HAP-1 (cell line): ENCODE measurements at regions not wholly inside any gene's neighbourhood (a gene's known extent, or its start where the extent isn't known, plus 50 kb on each side); places are given as distances from the start of the nearest gene placed in this dataset.

ENCODE experiments used
- DNase-seq, 2 experiments: peaks; one replicate each; pipeline ENCODE4 v3.0.0-alpha.2; 2016 to 2020; ENCODE audit warnings: low spot score in 2 of 2
- H3K27me3 ChIP-seq: fragments of 250-450 bp; sonication (Bioruptor Pico); 2 replicates; pipeline ENCODE4 v1.5.1; 2020; ENCODE audit warnings: low read depth, mild to moderate bottlenecking, moderate library complexity
- H3K36me3 ChIP-seq: fragments of 250-450 bp; sonication (Bioruptor Pico); replicated peaks from 2 replicates; pipeline ENCODE4 v1.5.1; 2020; ENCODE audit warnings: mild to moderate bottlenecking
- H3K4me1 ChIP-seq: fragments of 250-450 bp; sonication (Bioruptor Pico); 2 replicates; pipeline ENCODE4 v1.5.1; 2020; ENCODE audit warnings: mild to moderate bottlenecking
- H3K4me3 ChIP-seq: fragments of 250-450 bp; sonication (Bioruptor Pico); 2 replicates; pipeline ENCODE4 v1.5.1; 2020; ENCODE audit warnings: mild to moderate bottlenecking, moderate library complexity
- H3K9me3 ChIP-seq: fragments of 250-450 bp; sonication (Bioruptor Pico); 2 replicates; pipeline ENCODE4 v1.5.1; 2020; ENCODE audit warnings: mild to moderate bottlenecking, moderate library complexity
- in situ Hi-C: fragments of 300-500 bp; cut with MboI; formaldehyde crosslinking; loops from 3 replicates; pipeline ENCODE4 v1.14.3; 2020; ENCODE audit warnings: low sequenced_read_pairs, inconsistent platforms, mixed read lengths

- Histone ChIP-seq H3K27me3 (no peaks in the 10 kb centered on the region), H3K9me3 (0 out of 2 replicates have a peak, but pooled peaks cover 2% of the 10 kb centered on the region), H3K36me3 (no peaks in the 10 kb centered on the region), H3K4me1 (no peaks in the 10 kb centered on the region), H3K4me3 (no peak overlapping the region)
- in situ Hi-C loops: no loop called here
- no peak for DNase-seq
These were observed 369.5 kb downstream of the SEC14L1 start for GRCh38 chr17:77510133-77510796.

- in situ Hi-C loops: no loop called here
- H3K9me3 ChIP-seq: 0 out of 2 replicates have a peak, but pooled peaks cover 2% of the 10 kb centered on the region
- no peak for DNase-seq
These were observed 370.8 kb downstream of the SEC14L1 start for GRCh38 chr17:77511514-77512061.

GRCh38 chr17:77512062-77512946, 371.5 kb downstream of the SEC14L1 start:
- no peak for DNase-seq

More at GRCh38 chr17:77511514-77512061, 370.8 kb downstream of the SEC14L1 start:
- Histone ChIP-seq H3K36me3 (no peaks in the 10 kb centered on the region), H3K4me1 (no peaks in the 10 kb centered on the region), H3K27me3 (no peaks in the 10 kb centered on the region; the same call in 1 of the 2 replicates), H3K4me3 (no peak overlapping the region)

GRCh38 chr17:77513045-77513444, 372.3 kb downstream of the SEC14L1 start:
- H3K4me1 ChIP-seq: no peaks in the 10 kb centered on the region
- H3K27me3 ChIP-seq: no peaks in the 10 kb centered on the region; the same call in 1 of the 2 replicates
- H3K4me3 ChIP-seq: no peak overlapping the region
- 0 out of 2 replicates have a peak, but pooled peaks cover 2% of the 10 kb centered on the region for H3K9me3 ChIP-seq
- no peaks in the 10 kb centered on the region for H3K36me3 ChIP-seq
- in situ Hi-C loops: no loop called here
- DNase-seq: no peak

More at GRCh38 chr17:77512062-77512946, 371.5 kb downstream of the SEC14L1 start:
- no peaks in the 10 kb centered on the region for H3K36me3 ChIP-seq
- H3K4me3 ChIP-seq: no peak overlapping the region
- H3K4me1 ChIP-seq: no peaks in the 10 kb centered on the region
- H3K27me3 ChIP-seq: no peaks in the 10 kb centered on the region; the same call in 1 of the 2 replicates
- H3K9me3 ChIP-seq: 0 out of 2 replicates have a peak, but pooled peaks cover 2% of the 10 kb centered on the region
- in situ Hi-C loops: no loop called here

GRCh38 chr17:77515227-77515626, 374.5 kb downstream of the SEC14L1 start:
- in situ Hi-C loops: no loop called here
- no peaks in the 10 kb centered on the region for H3K36me3 ChIP-seq
- DNase-seq: no peak
- 0 out of 2 replicates have a peak, but pooled peaks cover 2% of the 10 kb centered on the region for H3K9me3 ChIP-seq
- no peaks in the 10 kb centered on the region for H3K4me1 ChIP-seq
- H3K4me3 ChIP-seq: no peak overlapping the region
- H3K27me3 ChIP-seq: no peaks in the 10 kb centered on the region; the same call in 1 of the 2 replicates

- Histone ChIP-seq H3K4me3 (no peak overlapping the region), H3K27me3 (no peaks in the 10 kb centered on the region; the same call in 1 of the 2 replicates), H3K9me3 (no peaks in the 10 kb centered on the region), H3K4me1 (no peaks in the 10 kb centered on the region), H3K36me3 (no peaks in the 10 kb centered on the region)
- DNase-seq: no peak
- in situ Hi-C loops: no loop called here
These were observed 376.1 kb downstream of the SEC14L1 start for GRCh38 chr17:77516902-77517301.

GRCh38 chr17:77521076-77521475, 380.3 kb downstream of the SEC14L1 start:
- in situ Hi-C loops: no loop called here

GRCh38 chr17:77523540-77523939, 382.8 kb downstream of the SEC14L1 start:
- Histone ChIP-seq H3K9me3 (no peaks in the 10 kb centered on the region), H3K4me1 (no peaks in the 10 kb centered on the region; the same call in 1 of the 2 replicates), H3K27me3 (no peaks in the 10 kb centered on the region), H3K4me3 (no peak overlapping the region), H3K36me3 (no peaks in the 10 kb centered on the region)
- in situ Hi-C loops: no loop called here
- DNase-seq: no peak

More at GRCh38 chr17:77521076-77521475, 380.3 kb downstream of the SEC14L1 start:
- H3K4me3 ChIP-seq: no peak overlapping the region
- H3K9me3 ChIP-seq: no peaks in the 10 kb centered on the region
- no peaks in the 10 kb centered on the region for H3K4me1 ChIP-seq
- no peaks in the 10 kb centered on the region for H3K36me3 ChIP-seq
- H3K27me3 ChIP-seq: no peaks in the 10 kb centered on the region; the same call in 1 of the 2 replicates
- no peak for DNase-seq

- no peak for DNase-seq
- Histone ChIP-seq H3K4me3 (no peak overlapping the region), H3K4me1 (no peaks in the 10 kb centered on the region; the same call in 1 of the 2 replicates), H3K9me3 (no peaks in the 10 kb centered on the region), H3K27me3 (no peaks in the 10 kb centered on the region), H3K36me3 (no peaks in the 10 kb centered on the region)
- in situ Hi-C loops: no loop called here
These were observed 385.5 kb downstream of the SEC14L1 start for GRCh38 chr17:77526259-77526711.

- Histone ChIP-seq H3K4me3 (no peak overlapping the region), H3K36me3 (no peaks in the 10 kb centered on the region), H3K27me3 (no peaks in the 10 kb centered on the region), H3K9me3 (no peaks in the 10 kb centered on the region), H3K4me1 (no peaks in the 10 kb centered on the region; the same call in 1 of the 2 replicates)
- in situ Hi-C loops: no loop called here
- DNase-seq: no peak
These were observed 386.1 kb downstream of the SEC14L1 start for GRCh38 chr17:77526728-77527350.

- Histone ChIP-seq H3K4me1 (no peaks in the 10 kb centered on the region; the same call in 1 of the 2 replicates), H3K9me3 (no peaks in the 10 kb centered on the region), H3K4me3 (no peak overlapping the region), H3K27me3 (no peaks in the 10 kb centered on the region), H3K36me3 (no peaks in the 10 kb centered on the region)
- no peak for DNase-seq
- in situ Hi-C loops: no loop called here
These were observed 386.6 kb downstream of the SEC14L1 start for GRCh38 chr17:77527409-77527808.

- Histone ChIP-seq H3K4me3 (peak overlapping the region; percentile 31), H3K27me3 (no peaks in the 10 kb centered on the region), H3K36me3 (no peaks in the 10 kb centered on the region), H3K9me3 (no peaks in the 10 kb centered on the region), H3K4me1 (no peaks in the 10 kb centered on the region; the same call in 1 of the 2 replicates)
- DNase-seq: no peak
- in situ Hi-C loops: no loop called here
These were observed 387.2 kb downstream of the SEC14L1 start for GRCh38 chr17:77527836-77528505.
